ENCODE measurements at regions not wholly inside any gene's neighbourhood (a gene's known extent, or its start where the extent isn't known, plus 50 kb on each side); places are given as distances from the start of the nearest gene placed in this dataset.

GRCh38 chr9:110099236-110100095, 108.5 kb downstream of the C9orf152 start:
- ATAC-seq: peak; percentile 57
- WGBS, 2 donors (ENCODE audit: low coverage in 1 of 2): 32 to 49% methylated on average over 3 to 5 of the region's 5 CpGs

DNA sequence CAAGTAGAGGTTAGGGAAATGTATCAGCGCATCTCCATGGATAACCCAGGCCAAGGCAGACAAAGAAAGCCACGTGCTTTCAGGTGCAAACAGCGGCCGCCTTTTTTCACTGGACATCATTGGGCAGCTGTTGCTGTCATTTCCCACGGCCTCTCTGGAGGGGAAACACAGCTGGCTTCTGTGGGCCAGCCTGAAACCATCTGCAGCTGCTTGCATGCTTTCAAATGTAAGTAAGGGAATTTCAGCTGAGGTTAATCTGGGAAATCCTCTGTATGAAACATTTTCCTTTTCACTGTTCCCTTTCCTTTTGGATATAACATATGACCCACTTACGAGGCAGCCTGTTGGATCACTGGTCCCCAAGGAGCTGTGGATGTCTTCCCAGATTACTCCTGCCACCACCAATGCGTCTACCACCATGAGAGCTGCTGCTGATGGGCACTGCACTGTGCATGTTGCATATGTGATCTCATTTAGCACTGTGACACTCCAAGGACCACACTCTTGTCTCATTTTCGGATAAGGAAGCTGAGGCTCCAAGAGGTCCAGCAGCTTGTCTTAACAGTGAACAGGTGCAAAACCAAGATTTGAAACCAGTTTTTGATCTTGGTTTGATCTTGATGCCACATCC, 106.3 kb downstream of the C9orf152 start:
- 59 to 66% methylated on average over 4 to 8 of the region's 8 CpGs for WGBS, 2 donors (ENCODE audit: low coverage in 1 of 2)
- no peaks in the 10 kb centered on the region for H3K27me3 ChIP-seq
- no peak for TF ChIP-seq EP300 (IDR thresholded peaks at IDR 0.05)
- peaks cover 0 to 45% (median 28%) of the 10 kb centered on the region in 3 donors for H3K4me1 ChIP-seq
- no peaks in the 10 kb centered on the region for H3K9me3 ChIP-seq
- no peak overlapping the region for H3K4me3 ChIP-seq
- no peaks in the 10 kb centered on the region for H3K36me3 ChIP-seq
- no peak for ATAC-seq
- H3K27ac ChIP-seq: no peak overlapping the region

More at GRCh38 chr9:110099236-110100095, 108.5 kb downstream of the C9orf152 start:
- TF ChIP-seq POLR2AphosphoS5 (IDR thresholded peaks at IDR 0.05): peak; percentile 87
- no peak for TF ChIP-seq CTCF (IDR thresholded peaks at IDR 0.05)
- Histone ChIP-seq H3K27ac (peak overlapping the region in 1 of 4 donors; percentile 10), H3K9me3 (no peaks in the 10 kb centered on the region), H3K4me1 (peaks cover 0 to 42% (median 28%) of the 10 kb centered on the region in 3 donors), H3K27me3 (no peaks in the 10 kb centered on the region), H3K36me3 (no peaks in the 10 kb centered on the region), H3K4me3 (no peak overlapping the region)

DNA sequence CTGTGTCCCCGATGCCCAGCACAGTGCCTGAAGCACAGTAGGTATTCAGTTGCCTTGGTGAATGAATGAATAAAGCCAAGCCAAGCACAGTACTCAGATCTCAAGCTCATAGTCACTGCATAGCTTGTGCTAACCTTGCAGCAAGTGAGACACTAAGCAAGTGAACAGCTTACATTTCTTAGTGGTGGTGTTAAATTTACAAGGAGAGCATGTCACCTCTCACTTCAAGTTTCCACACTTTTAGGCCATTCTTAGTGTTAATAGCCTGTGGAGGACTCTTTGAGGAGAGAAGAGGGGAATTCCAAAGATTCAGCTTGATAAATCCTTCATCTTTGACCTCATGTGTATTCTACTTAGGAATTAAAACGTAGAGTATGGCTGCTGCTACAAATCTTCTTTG, 104.7 kb downstream of the C9orf152 start:
- no peak for ATAC-seq
- H3K4me1 ChIP-seq: peaks cover 0 to 45% (median 28%) of the 10 kb centered on the region in 3 donors
- H3K9me3 ChIP-seq: no peaks in the 10 kb centered on the region
- H3K27me3 ChIP-seq: no peaks in the 10 kb centered on the region
- 42 to 83% methylated on average over 1 to 2 of the region's 2 CpGs for WGBS, 2 donors (ENCODE audit: low coverage in 1 of 2)
- no peak overlapping the region for H3K4me3 ChIP-seq
- no peak for TF ChIP-seq CTCF (IDR thresholded peaks at IDR 0.05)
- TF ChIP-seq POLR2AphosphoS5 (IDR thresholded peaks at IDR 0.05): no peak
- no peak for TF ChIP-seq EP300 (IDR thresholded peaks at IDR 0.05)
- TF ChIP-seq POLR2A (IDR thresholded peaks at IDR 0.05): no peak
- H3K27ac ChIP-seq: no peak overlapping the region
- no peaks in the 10 kb centered on the region for H3K36me3 ChIP-seq

DNA sequence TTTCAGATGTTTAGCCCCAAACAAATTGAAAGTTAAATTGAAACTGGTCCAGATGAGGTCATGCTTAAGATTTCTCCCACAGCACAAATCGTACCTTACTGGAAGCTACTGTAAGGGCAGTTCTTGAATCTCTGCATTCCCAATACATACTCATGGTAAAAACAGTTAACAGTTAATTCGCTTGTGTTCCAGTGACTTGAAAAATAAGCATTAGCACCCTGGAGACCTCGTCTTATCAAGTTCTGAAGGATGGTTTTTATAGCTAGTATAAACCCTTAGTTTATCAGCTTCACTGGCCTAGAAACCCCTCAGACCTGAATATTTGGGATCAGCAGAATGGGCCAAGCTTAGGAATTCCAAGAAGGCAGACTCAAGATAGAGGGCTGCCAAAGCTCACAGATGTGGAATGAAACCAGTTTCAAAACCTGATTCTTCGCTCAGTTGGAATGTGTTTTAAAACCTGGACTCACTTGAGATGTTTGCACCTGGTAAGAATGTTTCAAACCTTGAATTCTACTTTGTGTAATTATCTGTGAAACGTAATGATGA, 103.6 kb downstream of the C9orf152 start:
- 60 to 63% methylated on average over 4 to 5 of the region's 5 CpGs for WGBS, 2 donors (ENCODE audit: low coverage in 1 of 2)
- Histone ChIP-seq H3K36me3 (no peaks in the 10 kb centered on the region), H3K4me1 (peaks cover 0 to 37% (median 21%) of the 10 kb centered on the region in 3 donors), H3K27ac (peak overlapping the region in 1 of 4 donors; percentile 23), H3K9me3 (no peaks in the 10 kb centered on the region), H3K27me3 (no peaks in the 10 kb centered on the region), H3K4me3 (no peak overlapping the region)
- ATAC-seq: no peak
- TF ChIP-seq POLR2AphosphoS5 (IDR thresholded peaks at IDR 0.05): peak; percentile 31
- TF ChIP-seq CTCF (IDR thresholded peaks at IDR 0.05): no peak

- Histone ChIP-seq H3K9me3 (no peaks in the 10 kb centered on the region), H3K4me3 (no peak overlapping the region), H3K4me1 (peaks cover 0 to 33% (median 20%) of the 10 kb centered on the region in 3 donors), H3K36me3 (no peaks in the 10 kb centered on the region), H3K27ac (peak overlapping the region in 1 of 4 donors; percentile 23), H3K27me3 (no peaks in the 10 kb centered on the region)
- no peak for ATAC-seq
- TF ChIP-seq POLR2AphosphoS5 (IDR thresholded peaks at IDR 0.05): peak; percentile 5
- TF ChIP-seq CTCF (IDR thresholded peaks at IDR 0.05): no peak
- TF ChIP-seq POLR2A (IDR thresholded peaks at IDR 0.05): no peak
- TF ChIP-seq EP300 (IDR thresholded peaks at IDR 0.05): no peak
- 3 to 6% methylated on average over 2 of the region's 2 CpGs for WGBS, 2 donors (ENCODE audit: low coverage in 1 of 2)
Measured at GRCh38 chr9:110105107-110105506, 102.9 kb downstream of the C9orf152 start.
